GM21723 (cell line): ENCODE measurements at regions not wholly inside any gene's neighbourhood (a gene's known extent, or its start where the extent isn't known, plus 50 kb on each side); places are given as distances from the start of the nearest gene placed in this dataset.

ENCODE experiments used
- ATAC-seq: cut with Tn5 transposase; IDR thresholded peaks from one replicate; pipeline ENCODE4 v1.9.1; 2021; ENCODE audit warnings: mild to moderate bottlenecking, moderate library complexity; ENCODE audit not compliant: unreplicated experiment

GRCh38 chr7:23971031-23971430 is 261.0 kb downstream of the STK31 start:
- no peak for ATAC-seq

- ATAC-seq: no peak
These were observed 262.0 kb downstream of the STK31 start for GRCh38 chr7:23972057-23972456.

- ATAC-seq: no peak
These were observed 263.2 kb downstream of the STK31 start for GRCh38 chr7:23973264-23973663.

GRCh38 chr7:23980081-23980480 is 270.1 kb downstream of the STK31 start:
- no peak for ATAC-seq

- no peak for ATAC-seq
These were observed 271.3 kb downstream of the STK31 start for GRCh38 chr7:23981314-23981713.

GRCh38 chr7:23981758-23982157 is 271.7 kb downstream of the STK31 start:
- ATAC-seq: no peak

- no peak for ATAC-seq
These were observed 278.5 kb upstream of the NPY start for GRCh38 chr7:24005517-24005916.

- ATAC-seq: no peak
These were observed 273.5 kb upstream of the NPY start for GRCh38 chr7:24010495-24010894.

- no peak for ATAC-seq
These were observed 266.5 kb upstream of the NPY start for GRCh38 chr7:24017519-24017918.

GRCh38 chr7:24018331-24018730 is 265.7 kb upstream of the NPY start:
- ATAC-seq: no peak

GRCh38 chr7:24019841-24020240 is 264.1 kb upstream of the NPY start:
- ATAC-seq: no peak

GRCh38 chr7:24024276-24025068 is 259.5 kb upstream of the NPY start:
- no peak for ATAC-seq

- ATAC-seq: no peak
These were observed 258.9 kb upstream of the NPY start for GRCh38 chr7:24025094-24025493.

GRCh38 chr7:24025765-24026164 is 258.2 kb upstream of the NPY start:
- ATAC-seq: no peak

GRCh38 chr7:24026351-24026750 is 257.6 kb upstream of the NPY start:
- ATAC-seq: no peak

GRCh38 chr7:24029068-24029467 is 254.9 kb upstream of the NPY start:
- no peak for ATAC-seq

GRCh38 chr7:24034251-24034650 is 249.7 kb upstream of the NPY start:
- ATAC-seq: no peak

- ATAC-seq: no peak
These were observed 248.5 kb upstream of the NPY start for GRCh38 chr7:24035366-24036032.

- ATAC-seq: no peak
These were observed 248.0 kb upstream of the NPY start for GRCh38 chr7:24036033-24036412.

GRCh38 chr7:24038993-24039392 is 245.0 kb upstream of the NPY start:
- ATAC-seq: no peak

- ATAC-seq: no peak
These were observed 243.9 kb upstream of the NPY start for GRCh38 chr7:24039991-24040624.

GRCh38 chr7:24042028-24042427 is 242.0 kb upstream of the NPY start:
- no peak for ATAC-seq
